Hepatocyte (in vitro differentiated cells): ENCODE measurements at regions not wholly inside any gene's neighbourhood (a gene's known extent, or its start where the extent isn't known, plus 50 kb on each side); places are given as distances from the start of the nearest gene placed in this dataset.

ENCODE experiments used
- DNase-seq: peaks from one replicate; pipeline ENCODE4 v3.0.0-alpha.2; 2016; ENCODE audit warnings: low spot score
- H2AFZ ChIP-seq: fragments of 200-600 bp; sonication (generic); 2 replicates; pipeline ENCODE4 v1.6.0; 2016; ENCODE audit warnings: antibody characterized with exemption, mild to moderate bottlenecking
- H3K27ac ChIP-seq: fragments of 200-600 bp; sonication (generic); 2 replicates; pipeline ENCODE4 v1.5.1; 2016; ENCODE audit warnings: mild to moderate bottlenecking
- H3K27me3 ChIP-seq: fragments of 200-600 bp; sonication (generic); 2 replicates; pipeline ENCODE4 v1.6.1; 2016
- H3K36me3 ChIP-seq: fragments of 200-600 bp; sonication (generic); replicated peaks from 2 replicates; pipeline ENCODE4 v1.5.1; 2016; ENCODE audit warnings: low read depth; ENCODE audit not compliant: insufficient read depth
- H3K4me1 ChIP-seq: fragments of 200-600 bp; sonication (generic); 2 replicates; pipeline ENCODE4 v1.5.1; 2016; ENCODE audit warnings: mild to moderate bottlenecking, moderate library complexity; ENCODE audit not compliant: insufficient read depth
- H3K4me2 ChIP-seq: fragments of 200-600 bp; sonication (generic); 2 replicates; pipeline ENCODE4 v1.6.0; 2016
- H3K4me3 ChIP-seq: fragments of 200-600 bp; sonication (generic); 2 replicates; pipeline ENCODE4 v1.5.1; 2016; ENCODE audit warnings: mild to moderate bottlenecking
- H3K79me2 ChIP-seq: fragments of 200-600 bp; sonication (generic); 2 replicates; pipeline ENCODE4 v1.6.0; 2017; ENCODE audit warnings: mild to moderate bottlenecking
- H3K9me2 ChIP-seq: fragments of 200-600 bp; sonication (generic); replicated peaks from 2 replicates; pipeline ENCODE4 v1.6.0; 2017; ENCODE audit warnings: mild to moderate bottlenecking; ENCODE audit not compliant: insufficient read depth
- H3K9me3 ChIP-seq: fragments of 200-600 bp; sonication (generic); 2 replicates; pipeline ENCODE4 v1.5.1; 2016; ENCODE audit warnings: low read depth, mild to moderate bottlenecking
- H4K20me1 ChIP-seq: fragments of 200-600 bp; sonication (generic); 2 replicates; pipeline ENCODE4 v1.6.0; 2016; ENCODE audit warnings: mild to moderate bottlenecking; ENCODE audit not compliant: insufficient read depth, poor library complexity, severe bottlenecking
- EZH2 ChIP-seq: fragments of 200-600 bp; sonication (generic); IDR thresholded peaks from 2 replicates; pipeline ENCODE4 v1.6.1; 2016; ENCODE audit warnings: antibody characterized with exemption, mild to moderate bottlenecking, borderline replicate concordance
- EZH2phosphoT487 ChIP-seq: fragments of 200-600 bp; sonication (generic); IDR thresholded peaks from one replicate; pipeline ENCODE4 v1.6.1; 2018; ENCODE audit warnings: antibody characterized with exemption, mild to moderate bottlenecking, low read depth, moderate library complexity; ENCODE audit not compliant: unreplicated experiment, severe bottlenecking
- WGBS: methylation state at CpG from one replicate; pipeline ENCODE4 v1.1.6; 2016; ENCODE audit warnings: low lambda C conversion rate; ENCODE audit errors: missing lambda C conversion rate; 5-methylcytosine and 5-hydroxymethylcytosine counted together
- TF ChIP-seq, protein P1 (sequence below): fragments of 200-600 bp; sonication (generic); IDR thresholded peaks from 2 replicates; pipeline ENCODE4 v1.5.1; 2016; ENCODE audit warnings: antibody characterized with exemption, mild to moderate bottlenecking; ENCODE audit not compliant: poor library complexity

DNA sequence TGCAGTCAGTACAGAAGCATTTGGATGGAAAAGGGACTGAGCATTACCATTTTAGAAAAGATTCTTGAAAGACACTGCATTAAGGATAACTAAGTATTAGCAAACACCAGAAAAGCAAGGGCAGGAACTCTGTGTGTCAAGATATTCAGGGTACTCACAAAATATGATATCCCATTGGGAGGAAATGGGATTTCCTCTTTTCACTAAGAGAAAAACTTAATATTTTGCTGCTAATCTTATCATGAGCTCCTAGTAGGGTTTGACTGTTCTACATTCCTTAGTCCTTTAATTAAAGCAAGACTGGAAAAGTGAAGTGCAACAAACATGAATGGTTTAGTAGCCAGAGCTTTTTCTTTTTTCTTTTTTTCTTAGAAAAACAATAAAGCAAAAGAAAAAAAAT is 305.9 kb upstream of the ADGRL4 start:
- H3K27ac ChIP-seq = no peak overlapping the region
- TF ChIP-seq EZH2phosphoT487 = no peak
- TF ChIP-seq, protein P1, sequence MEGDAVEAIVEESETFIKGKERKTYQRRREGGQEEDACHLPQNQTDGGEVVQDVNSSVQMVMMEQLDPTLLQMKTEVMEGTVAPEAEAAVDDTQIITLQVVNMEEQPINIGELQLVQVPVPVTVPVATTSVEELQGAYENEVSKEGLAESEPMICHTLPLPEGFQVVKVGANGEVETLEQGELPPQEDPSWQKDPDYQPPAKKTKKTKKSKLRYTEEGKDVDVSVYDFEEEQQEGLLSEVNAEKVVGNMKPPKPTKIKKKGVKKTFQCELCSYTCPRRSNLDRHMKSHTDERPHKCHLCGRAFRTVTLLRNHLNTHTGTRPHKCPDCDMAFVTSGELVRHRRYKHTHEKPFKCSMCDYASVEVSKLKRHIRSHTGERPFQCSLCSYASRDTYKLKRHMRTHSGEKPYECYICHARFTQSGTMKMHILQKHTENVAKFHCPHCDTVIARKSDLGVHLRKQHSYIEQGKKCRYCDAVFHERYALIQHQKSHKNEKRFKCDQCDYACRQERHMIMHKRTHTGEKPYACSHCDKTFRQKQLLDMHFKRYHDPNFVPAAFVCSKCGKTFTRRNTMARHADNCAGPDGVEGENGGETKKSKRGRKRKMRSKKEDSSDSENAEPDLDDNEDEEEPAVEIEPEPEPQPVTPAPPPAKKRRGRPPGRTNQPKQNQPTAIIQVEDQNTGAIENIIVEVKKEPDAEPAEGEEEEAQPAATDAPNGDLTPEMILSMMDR = no peak
- TF ChIP-seq EZH2 = no peak
- no peaks in the 10 kb centered on the region for H3K27me3 ChIP-seq
- no peaks in the 10 kb centered on the region for H3K9me3 ChIP-seq
- no peak overlapping the region for H3K4me2 ChIP-seq
- no peak overlapping the region for H2AFZ ChIP-seq
- no peaks in the 10 kb centered on the region for H3K79me2 ChIP-seq
- no peaks in the 10 kb centered on the region for H3K36me3 ChIP-seq
- DNase-seq = no peak
- no peak overlapping the region for H3K4me3 ChIP-seq
- H3K4me1 ChIP-seq = no peaks in the 10 kb centered on the region
- no peaks in the 10 kb centered on the region for H3K9me2 ChIP-seq
- no peaks in the 10 kb centered on the region for H4K20me1 ChIP-seq

DNA sequence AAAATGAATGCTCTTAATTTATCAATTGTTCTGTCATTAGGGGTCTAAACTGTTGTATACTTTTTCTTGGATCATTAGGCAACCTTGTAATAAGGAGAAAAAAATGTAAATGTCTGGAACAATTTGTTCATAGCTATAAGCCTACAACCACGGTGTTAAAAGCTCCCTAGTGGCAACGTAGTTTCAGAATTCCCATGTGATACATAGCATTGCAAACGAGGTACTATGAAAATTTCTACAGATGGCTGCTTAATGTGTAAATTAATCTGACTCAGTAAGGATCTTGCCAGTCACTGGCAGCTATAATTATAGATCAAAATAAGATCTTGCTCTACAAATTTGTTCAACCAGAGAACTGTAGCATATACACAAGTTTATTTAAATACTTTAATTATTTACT is 304.1 kb upstream of the ADGRL4 start:
- Histone ChIP-seq H3K9me3 (no peaks in the 10 kb centered on the region), H3K27me3 (no peaks in the 10 kb centered on the region), H2AFZ (no peak overlapping the region), H3K36me3 (no peaks in the 10 kb centered on the region), H3K9me2 (no peaks in the 10 kb centered on the region), H4K20me1 (no peaks in the 10 kb centered on the region), H3K4me1 (no peaks in the 10 kb centered on the region), H3K4me3 (no peak overlapping the region), H3K27ac (no peak overlapping the region), H3K4me2 (no peak overlapping the region), H3K79me2 (no peaks in the 10 kb centered on the region)
- DNase-seq = no peak
- TF ChIP-seq, protein P1 = no peak
- no peak for TF ChIP-seq EZH2
- no peak for TF ChIP-seq EZH2phosphoT487
- 81% methylated on average over 3 of the region's 3 CpGs for WGBS

DNA sequence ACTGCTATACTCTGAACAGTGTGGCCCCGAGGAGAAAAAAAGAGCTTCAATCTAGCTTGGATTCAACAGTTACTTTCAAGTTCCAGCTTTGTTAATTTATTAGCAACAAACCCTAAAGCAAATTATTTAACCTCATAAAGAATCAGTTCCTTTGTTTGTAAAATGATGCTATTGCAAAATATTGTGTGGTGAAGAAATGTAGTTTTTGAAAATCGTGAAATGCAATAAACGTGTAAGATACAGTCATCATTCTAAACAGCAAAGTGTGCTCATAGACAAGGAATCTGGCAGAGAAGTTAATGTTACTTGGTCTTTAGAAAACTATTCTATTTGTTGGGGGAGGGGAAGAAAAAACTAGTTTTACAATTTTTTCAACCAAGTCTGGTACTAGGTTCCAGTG is 297.6 kb upstream of the ADGRL4 start:
- Histone ChIP-seq H3K27me3 (no peaks in the 10 kb centered on the region), H3K9me3 (no peaks in the 10 kb centered on the region), H3K4me2 (no peak overlapping the region), H4K20me1 (no peaks in the 10 kb centered on the region), H3K9me2 (no peaks in the 10 kb centered on the region), H2AFZ (no peak overlapping the region), H3K4me1 (no peaks in the 10 kb centered on the region), H3K4me3 (no peak overlapping the region), H3K36me3 (no peaks in the 10 kb centered on the region), H3K79me2 (no peaks in the 10 kb centered on the region), H3K27ac (no peak overlapping the region)
- no peak for DNase-seq
- 91% methylated on average over 3 of the region's 3 CpGs for WGBS
- TF ChIP-seq EZH2 (no peak), EZH2phosphoT487 (no peak)
- TF ChIP-seq, protein P1 = no peak

DNA sequence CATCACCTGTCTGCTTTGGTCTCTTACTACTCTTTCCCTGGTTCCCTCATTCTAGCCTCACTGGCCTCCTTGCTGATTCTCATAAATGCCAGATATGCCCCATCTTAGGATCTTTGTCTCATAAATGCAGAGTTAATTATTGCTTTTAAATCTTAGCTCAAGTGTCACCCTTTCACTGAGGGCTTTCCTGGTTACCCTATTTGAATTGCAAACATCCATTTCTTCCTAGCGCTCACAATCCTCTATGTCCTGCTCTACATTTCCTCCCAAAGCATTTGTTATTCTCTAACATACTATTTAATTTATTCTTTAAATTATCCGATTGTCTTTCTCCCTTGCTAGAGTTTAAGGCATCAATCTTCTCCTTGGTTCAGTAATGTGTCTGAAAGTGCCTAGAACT is 296.5 kb upstream of the ADGRL4 start:
- H3K9me3 ChIP-seq = no peaks in the 10 kb centered on the region
- no peaks in the 10 kb centered on the region for H3K4me1 ChIP-seq
- DNase-seq = no peak
- H2AFZ ChIP-seq = no peak overlapping the region
- no peaks in the 10 kb centered on the region for H3K9me2 ChIP-seq
- no peaks in the 10 kb centered on the region for H3K27me3 ChIP-seq
- H3K79me2 ChIP-seq = no peaks in the 10 kb centered on the region
- no peaks in the 10 kb centered on the region for H3K36me3 ChIP-seq
- no peak overlapping the region for H3K27ac ChIP-seq
- H4K20me1 ChIP-seq = no peaks in the 10 kb centered on the region
- H3K4me3 ChIP-seq = no peak overlapping the region
- no peak overlapping the region for H3K4me2 ChIP-seq
- 82% methylated on average over 2 of the region's 2 CpGs for WGBS
- TF ChIP-seq EZH2 (no peak), EZH2phosphoT487 (no peak)
- TF ChIP-seq, protein P1 = no peak
